ENCODE measurements at regions not wholly inside any gene's neighbourhood (a gene's known extent, or its start where the extent isn't known, plus 50 kb on each side); places are given as distances from the start of the nearest gene placed in this dataset.
"Not testable (repeated sequence)": the region's sequence is repeated elsewhere in the genome, so short reads cannot be mapped to it uniquely, and the experiment has no call there.

- DNase-seq (ENCODE audit: low spot score) = no peak
These were observed 183.2 kb downstream of the UXS1 start for GRCh38 chr2:106010818-106011355.

GRCh38 chr2:106009096-106009495 lies 185.0 kb downstream of the UXS1 start:
- ATAC-seq (peak; percentile 49), DNase-seq (ENCODE audit: low spot score) (no peak)

More at GRCh38 chr2:106010818-106011355, 183.2 kb downstream of the UXS1 start:
- ATAC-seq = no peak

- DNase-seq (ENCODE audit: low spot score) = no peak
- no peak for ATAC-seq
These were observed 189.2 kb downstream of the UXS1 start for GRCh38 chr2:106004851-106005250.

GRCh38 chr2:105999211-105999989 lies 194.7 kb downstream of the UXS1 start:
- DNase-seq (ENCODE audit: low spot score) (no peak), ATAC-seq (no peak)

DNA sequence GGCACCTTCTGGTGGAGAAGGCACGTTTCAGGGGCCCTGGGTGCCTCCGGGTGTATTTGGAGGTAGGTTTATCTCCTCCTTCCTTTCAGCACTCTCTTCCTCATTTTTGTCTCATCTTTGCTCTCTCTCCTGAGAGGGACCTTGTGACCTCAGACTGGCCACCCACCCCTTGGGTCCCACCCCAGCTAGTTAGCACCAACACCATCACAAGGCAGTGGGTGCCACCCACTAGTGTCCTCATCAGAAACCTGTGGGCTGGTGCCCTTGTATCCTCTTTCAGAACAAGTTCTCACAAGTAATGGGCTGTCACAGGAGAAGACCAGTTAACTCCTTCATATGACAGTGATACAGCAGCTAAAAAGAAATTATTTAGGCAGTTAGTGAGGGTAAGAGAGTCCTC lies 196.4 kb downstream of the UXS1 start:
- DNase-seq (ENCODE audit: low spot score) (no peak), ATAC-seq (no peak)

- DNase-seq (ENCODE audit: low spot score) = no peak
- ATAC-seq = no peak
These were observed 203.5 kb downstream of the UXS1 start for GRCh38 chr2:105990624-105991023.

GRCh38 chr2:105989803-105990202 lies 204.3 kb downstream of the UXS1 start:
- not testable (repeated sequence) for ATAC-seq; DNase-seq (ENCODE audit: low spot score)

DNA sequence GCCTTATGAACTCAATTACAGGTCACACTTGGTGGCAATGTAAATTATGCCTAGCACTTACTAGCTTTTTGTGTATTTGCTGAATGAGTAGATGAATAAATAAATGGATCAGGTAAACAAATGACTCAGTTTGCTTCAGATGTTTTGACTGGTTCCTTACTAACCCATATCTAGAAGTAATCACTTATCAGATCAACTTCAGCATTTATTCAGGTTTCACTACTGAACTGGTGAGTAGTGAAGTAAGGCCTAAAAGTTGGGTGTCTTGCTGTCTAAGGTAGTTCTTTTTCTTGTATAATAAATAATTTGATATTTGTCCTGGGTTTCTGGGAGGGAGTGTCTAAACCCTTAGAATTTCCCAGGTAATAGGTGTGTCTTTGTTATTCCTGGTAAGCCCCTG lies 205.0 kb downstream of the UXS1 start:
- no peak for DNase-seq (ENCODE audit: low spot score)
- ATAC-seq = no peak

GRCh38 chr2:105977807-105978206 lies 216.3 kb downstream of the UXS1 start:
- no peak for ATAC-seq
- DNase-seq (ENCODE audit: low spot score) = no peak

GRCh38 chr2:105977212-105977611 lies 216.9 kb downstream of the UXS1 start:
- no peak for ATAC-seq
- DNase-seq (ENCODE audit: low spot score) = no peak

- no peak for DNase-seq (ENCODE audit: low spot score)
- no peak for ATAC-seq
These were observed 219.3 kb downstream of the UXS1 start for GRCh38 chr2:105974812-105975211.

DNA sequence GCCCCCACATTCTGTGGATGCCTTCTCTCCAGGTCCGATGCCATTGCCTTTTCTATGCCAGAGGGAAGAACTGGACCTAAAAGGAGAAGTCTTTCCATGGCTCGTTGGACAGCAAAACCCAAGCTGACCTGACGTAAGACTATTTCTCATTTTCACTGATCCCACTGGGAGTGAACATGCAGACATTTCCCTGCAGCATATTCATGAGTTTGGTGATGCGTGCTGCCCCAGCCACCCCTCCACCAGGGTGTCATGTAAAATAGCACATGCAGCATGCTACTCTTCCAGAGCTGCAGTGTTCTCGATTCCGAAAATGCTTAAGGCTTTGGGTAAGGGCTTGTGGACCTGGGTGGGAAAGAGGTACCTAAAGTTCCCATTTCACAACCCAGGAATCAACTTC lies 221.2 kb downstream of the UXS1 start:
- DNase-seq (ENCODE audit: low spot score) = no peak

GRCh38 chr2:105972246-105972645 lies 221.9 kb downstream of the UXS1 start:
- no peak for ATAC-seq
- DNase-seq (ENCODE audit: low spot score) = no peak

More for the DNA sequence above, 221.2 kb downstream of the UXS1 start:
- no peak for ATAC-seq

DNA sequence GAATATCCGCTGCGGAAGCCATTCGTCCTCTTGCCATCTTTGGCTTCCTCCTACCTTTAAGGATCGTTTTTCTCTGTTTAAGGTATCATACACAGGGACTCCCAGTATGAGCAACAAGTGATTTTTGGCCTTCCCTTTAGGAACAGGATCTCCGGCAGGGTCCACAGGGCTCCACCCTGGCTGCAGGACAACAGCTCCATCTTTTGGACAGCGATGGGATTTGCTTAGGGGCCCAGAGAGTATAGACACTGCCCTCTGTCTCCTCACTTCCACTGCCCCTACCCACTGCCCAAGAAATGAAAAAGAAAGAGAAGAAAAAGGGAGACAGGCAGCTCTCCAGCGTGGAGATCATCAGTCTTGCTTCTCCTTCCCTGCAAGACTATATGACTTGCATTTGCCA lies 224.5 kb downstream of the UXS1 start:
- DNase-seq (ENCODE audit: low spot score) (no peak), ATAC-seq (no peak)

DNA sequence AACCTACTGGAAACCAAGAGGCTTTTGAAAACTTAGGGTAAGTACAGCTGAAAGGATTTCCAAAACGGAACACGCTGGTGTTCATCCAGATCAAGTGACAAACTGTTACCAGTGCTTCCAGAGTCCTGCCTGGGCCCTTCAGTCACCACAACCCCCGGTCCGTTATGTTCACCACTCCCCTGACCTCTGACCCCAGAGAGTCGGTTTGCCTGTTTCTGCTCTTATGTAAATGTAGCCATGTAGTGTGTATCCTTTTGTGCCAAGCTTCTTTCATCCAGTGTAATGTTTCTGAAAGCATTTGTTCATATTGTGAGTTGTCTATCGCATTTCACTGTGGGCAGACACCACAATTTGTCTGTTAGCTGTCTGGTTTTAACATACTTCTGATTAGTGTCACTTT lies 217.5 kb downstream of the NCK2 start:
- DNase-seq (ENCODE audit: low spot score) = no peak
- ATAC-seq = no peak

DNA sequence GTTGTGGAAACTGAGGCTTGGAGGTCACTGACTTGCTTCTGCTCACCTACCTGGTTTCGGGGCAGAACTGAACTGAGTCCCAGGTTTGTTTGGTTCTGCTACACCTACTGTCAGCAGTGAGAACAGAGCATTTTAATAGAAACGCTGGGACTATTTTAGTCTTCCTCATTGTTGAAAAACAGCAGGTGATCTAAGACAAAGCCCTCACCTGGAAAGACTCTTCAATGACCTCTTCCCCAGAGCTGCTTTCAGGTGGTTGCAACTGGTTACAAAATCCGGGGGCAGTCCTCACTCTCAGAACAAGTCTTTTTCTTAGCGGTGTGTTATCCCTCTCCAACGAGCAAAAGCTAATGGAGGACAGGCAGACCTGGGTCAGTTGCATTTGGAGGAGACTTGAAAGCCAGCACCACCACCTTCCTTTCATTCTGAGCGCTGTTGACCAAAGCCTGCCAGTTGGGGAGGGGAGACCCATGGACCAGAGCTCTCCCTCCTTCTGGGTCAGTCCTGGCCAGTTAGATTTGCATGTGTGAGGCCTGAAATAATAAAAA lies 217.0 kb downstream of the NCK2 start:
- DNase-seq (ENCODE audit: low spot score) = no peak

GRCh38 chr2:105959357-105959756 lies 214.6 kb downstream of the NCK2 start:
- DNase-seq (ENCODE audit: low spot score) (no peak), ATAC-seq (no peak)

More for the DNA sequence above, 217.0 kb downstream of the NCK2 start:
- ATAC-seq = no peak

- no peak for DNase-seq (ENCODE audit: low spot score)
- no peak for ATAC-seq
These were observed 210.2 kb downstream of the NCK2 start for GRCh38 chr2:105954891-105955290.

DNA sequence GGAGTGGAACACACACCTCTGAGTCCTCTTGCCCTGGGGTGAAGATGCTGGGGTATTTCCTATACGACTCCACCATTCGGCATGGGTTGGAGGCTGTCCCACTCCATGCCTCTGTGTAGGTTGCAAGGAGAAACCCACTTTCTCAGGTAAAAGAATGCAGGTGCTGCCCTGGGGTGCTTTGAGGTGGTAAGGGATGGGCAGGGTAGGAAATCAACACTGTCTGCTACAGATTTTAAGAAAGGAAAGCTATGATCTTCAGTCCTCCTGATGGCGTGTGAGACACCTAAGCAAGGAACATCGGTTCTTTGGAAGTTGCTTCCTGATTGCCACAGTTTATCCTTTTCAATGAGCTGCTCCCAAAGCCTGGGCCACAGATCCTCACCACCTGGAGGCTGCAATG lies 209.2 kb downstream of the NCK2 start:
- no peak for ATAC-seq

DNA sequence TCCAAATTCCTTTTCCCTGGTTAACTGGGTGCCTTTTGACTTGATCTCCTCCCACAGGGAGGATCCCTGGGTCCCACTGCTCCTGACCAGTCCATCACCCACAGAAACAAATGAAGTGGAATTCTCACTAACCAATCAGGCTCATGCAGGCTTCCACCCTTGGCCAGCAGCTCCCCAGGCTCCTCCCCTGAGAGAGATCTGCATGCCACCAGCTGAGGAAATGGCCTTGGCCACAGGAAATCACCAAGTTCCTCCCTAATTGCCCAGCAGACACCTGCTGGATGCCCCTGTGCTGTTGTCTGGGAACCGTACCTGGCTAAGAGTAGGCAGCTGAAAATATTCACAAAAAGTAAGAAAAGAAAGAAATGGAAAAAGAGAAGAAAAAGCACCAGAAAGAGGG lies 207.4 kb downstream of the NCK2 start:
- DNase-seq (ENCODE audit: low spot score) (no peak), ATAC-seq (no peak)

More for the DNA sequence above, 209.2 kb downstream of the NCK2 start:
- DNase-seq (ENCODE audit: low spot score) = no peak

DNA sequence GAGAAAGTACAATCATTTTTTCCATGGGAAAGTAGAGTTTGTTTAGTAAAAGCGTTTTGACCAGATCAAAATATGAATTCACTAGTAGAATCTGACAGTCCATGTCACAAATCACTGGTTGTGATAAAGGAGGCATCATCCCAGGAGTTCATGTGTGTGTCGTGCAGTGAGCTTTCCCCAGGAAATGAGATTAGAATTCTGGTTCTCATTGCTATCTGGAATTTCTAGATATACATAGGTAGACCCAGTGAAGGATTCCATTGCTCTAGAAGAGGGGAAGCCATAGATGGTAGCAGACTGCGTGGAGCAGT lies 206.6 kb downstream of the NCK2 start:
- no peak for ATAC-seq
- DNase-seq (ENCODE audit: low spot score) = no peak

- DNase-seq (ENCODE audit: low spot score) (no peak), ATAC-seq (no peak)
These were observed 206.0 kb downstream of the NCK2 start for GRCh38 chr2:105950521-105951383.

Data from left lobe of liver (tissue), 2 donors.